ENCODE measurements at regions not wholly inside any gene's neighbourhood (a gene's known extent, or its start where the extent isn't known, plus 50 kb on each side); places are given as distances from the start of the nearest gene placed in this dataset.
"Not testable (repeated sequence)": the region's sequence is repeated elsewhere in the genome, so short reads cannot be mapped to it uniquely, and the experiment has no call there.

DNA sequence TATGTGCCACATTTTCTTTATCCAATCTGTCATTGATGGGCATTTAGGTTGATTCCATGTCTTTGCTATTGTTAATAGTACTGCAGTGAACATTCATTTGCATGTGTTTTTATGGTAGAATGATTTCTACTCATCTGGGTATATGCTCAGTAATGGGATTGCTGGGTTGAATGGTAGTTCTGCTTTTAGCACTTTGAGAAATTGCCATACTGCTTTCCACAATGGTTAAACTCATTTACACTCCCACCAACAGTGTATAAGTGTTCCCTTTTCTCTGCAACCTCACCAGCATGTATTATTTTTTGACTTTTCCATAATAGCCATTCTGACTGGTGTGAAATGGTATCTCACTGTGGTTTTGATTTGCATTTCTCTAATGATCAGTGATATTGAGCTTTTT lies 62.5 kb downstream of the PRORP start:
- not testable (repeated sequence) for TF ChIP-seq POLR2A (IDR thresholded peaks at IDR 0.05; ENCODE audit: low read depth, low read length)
- TF ChIP-seq SPI1 (IDR thresholded peaks at IDR 0.05; ENCODE audit: low read depth, low read length), result peak; percentile 38; the same call in 1 of the 2 replicates

Measured in GM12891 (cell line).